ENCODE measurements at regions not wholly inside any gene's neighbourhood (a gene's known extent, or its start where the extent isn't known, plus 50 kb on each side); places are given as distances from the start of the nearest gene placed in this dataset.

DNA sequence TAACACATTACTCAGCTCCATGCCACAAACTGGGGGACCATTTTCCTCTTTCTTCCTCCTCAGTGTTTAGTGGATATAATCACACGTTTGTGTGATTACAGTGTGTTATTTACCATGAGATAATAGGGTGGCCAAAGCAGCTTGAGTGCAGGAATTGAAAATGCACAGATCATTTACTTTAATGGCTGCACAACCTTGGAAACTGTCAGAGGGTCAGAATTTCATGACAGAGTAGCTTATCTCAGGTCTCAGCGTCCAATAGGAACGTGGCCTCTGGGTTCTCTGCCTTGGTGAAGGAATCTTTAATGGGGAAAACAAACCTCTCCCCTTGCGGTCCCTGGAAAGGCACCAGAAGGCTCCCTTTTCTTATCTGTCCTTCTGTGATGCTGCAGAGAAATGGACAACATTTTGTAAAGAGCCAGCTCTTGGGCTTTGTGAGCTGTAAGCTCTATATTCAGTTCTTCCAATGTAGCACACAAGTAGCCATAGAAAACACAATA is 87.4 kb upstream of the CD180 start:
- TF ChIP-seq, protein P1, sequence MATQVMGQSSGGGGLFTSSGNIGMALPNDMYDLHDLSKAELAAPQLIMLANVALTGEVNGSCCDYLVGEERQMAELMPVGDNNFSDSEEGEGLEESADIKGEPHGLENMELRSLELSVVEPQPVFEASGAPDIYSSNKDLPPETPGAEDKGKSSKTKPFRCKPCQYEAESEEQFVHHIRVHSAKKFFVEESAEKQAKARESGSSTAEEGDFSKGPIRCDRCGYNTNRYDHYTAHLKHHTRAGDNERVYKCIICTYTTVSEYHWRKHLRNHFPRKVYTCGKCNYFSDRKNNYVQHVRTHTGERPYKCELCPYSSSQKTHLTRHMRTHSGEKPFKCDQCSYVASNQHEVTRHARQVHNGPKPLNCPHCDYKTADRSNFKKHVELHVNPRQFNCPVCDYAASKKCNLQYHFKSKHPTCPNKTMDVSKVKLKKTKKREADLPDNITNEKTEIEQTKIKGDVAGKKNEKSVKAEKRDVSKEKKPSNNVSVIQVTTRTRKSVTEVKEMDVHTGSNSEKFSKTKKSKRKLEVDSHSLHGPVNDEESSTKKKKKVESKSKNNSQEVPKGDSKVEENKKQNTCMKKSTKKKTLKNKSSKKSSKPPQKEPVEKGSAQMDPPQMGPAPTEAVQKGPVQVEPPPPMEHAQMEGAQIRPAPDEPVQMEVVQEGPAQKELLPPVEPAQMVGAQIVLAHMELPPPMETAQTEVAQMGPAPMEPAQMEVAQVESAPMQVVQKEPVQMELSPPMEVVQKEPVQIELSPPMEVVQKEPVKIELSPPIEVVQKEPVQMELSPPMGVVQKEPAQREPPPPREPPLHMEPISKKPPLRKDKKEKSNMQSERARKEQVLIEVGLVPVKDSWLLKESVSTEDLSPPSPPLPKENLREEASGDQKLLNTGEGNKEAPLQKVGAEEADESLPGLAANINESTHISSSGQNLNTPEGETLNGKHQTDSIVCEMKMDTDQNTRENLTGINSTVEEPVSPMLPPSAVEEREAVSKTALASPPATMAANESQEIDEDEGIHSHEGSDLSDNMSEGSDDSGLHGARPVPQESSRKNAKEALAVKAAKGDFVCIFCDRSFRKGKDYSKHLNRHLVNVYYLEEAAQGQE (IDR thresholded peaks at IDR 0.05; ENCODE audit: low read depth), result no peak
- no peak for TF ChIP-seq JUND (IDR thresholded peaks at IDR 0.05)
- no peak for TF ChIP-seq EZH2phosphoT487 (IDR thresholded peaks at IDR 0.05; ENCODE audit: borderline replicate concordance)
- TF ChIP-seq RAD21 (IDR thresholded peaks at IDR 0.05; ENCODE audit: low read depth), result no peak
- TF ChIP-seq CTCF (IDR thresholded peaks at IDR 0.05 in 2 of 3, conservative IDR thresholded peaks at IDR 0.05 in 1 of 3; ENCODE audit: borderline replicate concordance in 1 of 3, insufficient read depth in 1 of 3, low read depth in 2 of 3, low read length in 2 of 3), result no peak
- TF ChIP-seq, protein P2, sequence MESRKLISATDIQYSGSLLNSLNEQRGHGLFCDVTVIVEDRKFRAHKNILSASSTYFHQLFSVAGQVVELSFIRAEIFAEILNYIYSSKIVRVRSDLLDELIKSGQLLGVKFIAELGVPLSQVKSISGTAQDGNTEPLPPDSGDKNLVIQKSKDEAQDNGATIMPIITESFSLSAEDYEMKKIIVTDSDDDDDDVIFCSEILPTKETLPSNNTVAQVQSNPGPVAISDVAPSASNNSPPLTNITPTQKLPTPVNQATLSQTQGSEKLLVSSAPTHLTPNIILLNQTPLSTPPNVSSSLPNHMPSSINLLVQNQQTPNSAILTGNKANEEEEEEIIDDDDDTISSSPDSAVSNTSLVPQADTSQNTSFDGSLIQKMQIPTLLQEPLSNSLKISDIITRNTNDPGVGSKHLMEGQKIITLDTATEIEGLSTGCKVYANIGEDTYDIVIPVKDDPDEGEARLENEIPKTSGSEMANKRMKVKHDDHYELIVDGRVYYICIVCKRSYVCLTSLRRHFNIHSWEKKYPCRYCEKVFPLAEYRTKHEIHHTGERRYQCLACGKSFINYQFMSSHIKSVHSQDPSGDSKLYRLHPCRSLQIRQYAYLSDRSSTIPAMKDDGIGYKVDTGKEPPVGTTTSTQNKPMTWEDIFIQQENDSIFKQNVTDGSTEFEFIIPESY (IDR thresholded peaks at IDR 0.05; ENCODE audit: extremely low read depth, insufficient replicate concordance, low read length), result no peak
- no peak for TF ChIP-seq POLR2AphosphoS5 (IDR thresholded peaks at IDR 0.05; ENCODE audit: low read depth, low read length)
- TF ChIP-seq SP1 (IDR thresholded peaks at IDR 0.05; ENCODE audit: low read depth), result no peak
- no peak for TF ChIP-seq FOSL1 (IDR thresholded peaks at IDR 0.05; ENCODE audit: low read depth)
- no peak for TF ChIP-seq YY1 (IDR thresholded peaks at IDR 0.05; ENCODE audit: extremely low read depth, insufficient replicate concordance, low read depth, low read length)
- no peak for TF ChIP-seq EGR1 (IDR thresholded peaks at IDR 0.05; ENCODE audit: low read depth)
- TF ChIP-seq POLR2A (IDR thresholded peaks at IDR 0.05; ENCODE audit: borderline replicate concordance, extremely low read depth, insufficient read depth, insufficient read length), result no peak
- no peak for TF ChIP-seq ZNF274 (IDR thresholded peaks at IDR 0.05; ENCODE audit: low read depth, low read length)
- no peak for TF ChIP-seq TCF7L2 (IDR thresholded peaks at IDR 0.05; ENCODE audit: borderline replicate concordance, extremely low read depth, insufficient read depth, insufficient read length)
